KOPT-K1 (cell line): ENCODE measurements at regions not wholly inside any gene's neighbourhood (a gene's known extent, or its start where the extent isn't known, plus 50 kb on each side); places are given as distances from the start of the nearest gene placed in this dataset.
"Not testable (repeated sequence)": the region's sequence is repeated elsewhere in the genome, so short reads cannot be mapped to it uniquely, and the experiment has no call there.

Experiments used
- H3K27ac ChIP-seq: fragments of 200-600 bp; sonication (generic); 2 replicates; pipeline ENCODE4 v1.5.1; 2016; ENCODE audit warnings: antibody characterized with exemption, mild to moderate bottlenecking, low read depth, low read length; ENCODE audit not compliant: poor library complexity, severe bottlenecking
- H3K36me3 ChIP-seq: fragments of 200-600 bp; sonication (generic); 2 replicates; pipeline ENCODE4 v1.5.1; 2017; ENCODE audit warnings: antibody characterized with exemption, mild to moderate bottlenecking, low read length, moderate library complexity; ENCODE audit not compliant: insufficient read depth
- H3K9me3 ChIP-seq: fragments of 200-600 bp; sonication (generic); 2 replicates; pipeline ENCODE4 v1.5.1; 2017; ENCODE audit warnings: antibody characterized with exemption, low read length, mild to moderate bottlenecking; ENCODE audit not compliant: insufficient read depth, poor library complexity, severe bottlenecking

GRCh38 chr1:221978631-221979334, 236.9 kb upstream of the DUSP10 start:
- not testable (repeated sequence) for H3K36me3 ChIP-seq

DNA sequence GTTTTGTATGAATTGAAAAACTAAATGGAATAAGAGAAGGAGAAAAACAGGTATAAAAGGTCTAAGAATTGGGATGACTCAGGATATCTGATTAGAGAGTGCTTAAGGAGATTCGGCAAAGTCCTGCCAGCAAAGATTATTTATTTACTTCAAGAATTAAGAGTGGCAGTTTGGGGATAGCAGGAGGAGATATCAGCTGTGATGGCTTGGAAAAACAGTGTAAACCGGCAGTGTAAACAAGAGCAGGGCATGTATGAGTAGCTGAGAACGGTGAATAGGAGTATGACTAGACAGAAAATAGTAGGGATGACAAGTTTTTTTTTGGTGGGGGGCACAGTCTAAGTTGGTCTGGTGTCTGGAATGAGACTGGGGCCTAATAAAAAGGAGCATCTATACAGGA, 231.9 kb upstream of the DUSP10 start:
- not testable (repeated sequence) for H3K36me3 ChIP-seq, H3K27ac ChIP-seq, H3K9me3 ChIP-seq

More at GRCh38 chr1:221978631-221979334, 236.9 kb upstream of the DUSP10 start:
- H3K27ac ChIP-seq, H3K9me3 ChIP-seq: not testable (repeated sequence)

DNA sequence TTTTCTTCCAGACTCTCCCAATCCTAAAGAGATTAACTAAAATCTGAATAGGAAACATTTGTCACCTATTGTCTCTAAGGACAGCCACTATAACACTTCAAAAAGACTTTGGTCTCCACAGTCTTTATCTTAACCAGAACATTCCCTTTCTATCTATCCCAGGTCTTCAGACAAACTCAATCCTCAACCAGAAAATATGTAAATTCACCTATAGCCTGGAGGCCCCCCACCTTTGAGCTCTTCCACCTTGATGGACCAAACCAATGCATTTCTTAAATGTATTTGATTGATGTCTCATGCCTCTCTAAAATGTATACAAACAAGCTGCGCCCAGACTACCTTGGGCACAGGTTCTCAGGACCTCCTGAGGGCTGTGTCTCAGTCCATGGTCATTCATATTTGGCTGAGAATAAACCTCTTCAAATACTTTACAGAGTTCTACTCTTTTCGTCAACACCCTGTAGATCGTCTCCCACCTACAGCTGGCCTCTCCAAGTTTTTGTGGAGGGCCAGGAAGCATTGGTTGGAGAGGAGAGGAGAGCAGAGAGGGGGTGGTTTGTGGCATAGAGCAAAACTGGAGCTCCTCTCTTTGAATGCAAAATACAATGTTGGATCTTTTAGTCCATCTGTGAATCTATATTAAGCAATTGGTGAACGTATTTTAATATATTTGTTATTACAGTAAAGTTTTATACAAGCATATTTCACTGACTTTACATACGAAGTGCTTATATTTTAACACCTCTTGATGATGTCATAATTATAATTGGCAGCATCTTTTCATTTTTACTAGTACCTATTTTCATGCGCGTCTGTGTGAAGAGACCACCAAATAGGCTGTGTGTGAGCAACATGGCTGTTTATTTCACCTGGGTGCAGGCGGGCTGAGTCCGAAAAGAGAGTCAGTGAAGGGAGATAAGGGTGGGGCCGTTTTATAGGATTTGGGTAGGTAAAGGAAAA, 230.7 kb upstream of the DUSP10 start:
- H3K36me3 ChIP-seq, result no peaks in the 10 kb centered on the region
- H3K27ac ChIP-seq, result no peak overlapping the region
- no peaks in the 10 kb centered on the region for H3K9me3 ChIP-seq

GRCh38 chr1:221971035-221971434, 229.1 kb upstream of the DUSP10 start:
- not testable (repeated sequence) for H3K9me3 ChIP-seq, H3K36me3 ChIP-seq, H3K27ac ChIP-seq

DNA sequence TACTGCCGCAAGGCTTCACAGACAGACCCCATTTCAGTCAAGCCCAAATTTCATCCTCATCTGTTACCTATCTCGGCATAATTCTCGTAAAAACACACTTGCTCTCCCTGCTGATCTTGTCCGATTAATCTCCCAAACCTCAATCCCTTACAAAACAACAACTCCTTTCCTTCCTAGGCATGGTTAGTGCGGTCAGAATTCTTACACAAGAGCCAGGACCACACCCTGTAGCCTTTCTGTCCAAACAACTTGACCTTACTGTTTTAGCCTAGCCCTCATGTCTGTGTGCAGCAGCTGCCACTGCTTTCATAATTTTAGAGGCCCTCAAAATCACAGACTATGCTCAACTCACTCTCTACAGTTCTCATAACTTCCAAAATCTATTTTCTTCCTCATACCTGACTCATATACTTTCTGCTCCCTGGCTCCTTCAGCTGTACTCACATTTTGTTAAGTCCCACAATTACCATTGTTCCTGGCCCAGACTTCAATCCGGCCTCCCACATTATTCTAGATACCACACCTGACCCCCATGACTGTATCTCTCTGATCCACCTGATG, 227.5 kb upstream of the DUSP10 start:
- not testable (repeated sequence) for H3K27ac ChIP-seq, H3K36me3 ChIP-seq, H3K9me3 ChIP-seq

GRCh38 chr1:221967538-221967937, 225.6 kb upstream of the DUSP10 start:
- H3K36me3 ChIP-seq, H3K9me3 ChIP-seq, H3K27ac ChIP-seq: not testable (repeated sequence)

DNA sequence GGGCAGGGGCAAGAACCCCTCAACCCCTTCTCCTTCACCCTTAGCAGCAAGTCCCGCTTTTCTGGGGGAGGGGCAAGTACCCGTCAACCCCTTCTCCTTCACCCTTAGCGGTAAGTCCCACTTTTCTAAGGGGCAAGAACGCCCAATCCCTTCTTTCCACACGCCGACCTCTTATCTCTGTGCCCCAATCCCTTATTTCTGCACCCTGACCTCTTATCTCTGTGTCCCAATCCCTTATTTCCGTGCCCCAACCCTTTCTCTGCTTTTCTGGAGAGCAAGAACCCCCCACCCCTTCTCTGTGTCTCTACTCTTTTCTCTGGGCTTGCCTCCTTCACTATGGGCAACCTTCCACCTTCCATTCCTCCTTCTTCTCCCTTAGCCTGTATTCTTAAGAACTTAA, 225.0 kb upstream of the DUSP10 start:
- H3K27ac ChIP-seq, H3K36me3 ChIP-seq, H3K9me3 ChIP-seq: not testable (repeated sequence)

GRCh38 chr1:221965891-221966290, 224.0 kb upstream of the DUSP10 start:
- not testable (repeated sequence) for H3K27ac ChIP-seq, H3K9me3 ChIP-seq, H3K36me3 ChIP-seq

DNA sequence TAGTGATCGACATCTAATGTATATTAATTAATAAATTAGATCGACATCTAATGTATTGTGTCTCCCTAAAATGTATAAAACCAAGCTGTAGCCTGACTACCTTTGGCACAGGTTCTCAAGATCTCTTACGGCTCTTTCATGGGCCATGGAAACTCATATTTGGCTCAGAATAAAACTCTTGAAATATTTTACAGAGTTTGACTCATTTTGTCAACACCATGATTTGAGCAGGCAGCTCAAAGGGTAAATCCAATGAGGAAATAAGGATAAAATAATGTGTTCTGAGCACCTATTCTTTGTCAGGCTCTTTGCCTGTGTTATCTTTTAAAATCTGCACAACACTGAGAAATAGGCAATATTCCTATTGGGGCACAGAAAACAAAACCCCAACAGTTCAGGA, 223.4 kb upstream of the DUSP10 start:
- H3K9me3 ChIP-seq, result no peaks in the 10 kb centered on the region
- no peak overlapping the region for H3K27ac ChIP-seq
- H3K36me3 ChIP-seq, result no peaks in the 10 kb centered on the region

- Histone ChIP-seq H3K27ac (no peak overlapping the region), H3K9me3 (no peaks in the 10 kb centered on the region), H3K36me3 (no peaks in the 10 kb centered on the region)
Observed at GRCh38 chr1:221963742-221964141, 221.9 kb upstream of the DUSP10 start.

- H3K9me3 ChIP-seq, result no peaks in the 10 kb centered on the region
- H3K27ac ChIP-seq, result peak overlapping the region; percentile 45
- H3K36me3 ChIP-seq, result no peaks in the 10 kb centered on the region
Observed at GRCh38 chr1:221962385-221962784, 220.5 kb upstream of the DUSP10 start.

- Histone ChIP-seq H3K27ac (peak overlapping the region; percentile 45), H3K36me3 (no peaks in the 10 kb centered on the region), H3K9me3 (no peaks in the 10 kb centered on the region)
Observed at GRCh38 chr1:221961532-221962292, 219.8 kb upstream of the DUSP10 start.

GRCh38 chr1:221958161-221958562, 216.3 kb upstream of the DUSP10 start:
- not testable (repeated sequence) for H3K9me3 ChIP-seq, H3K27ac ChIP-seq

DNA sequence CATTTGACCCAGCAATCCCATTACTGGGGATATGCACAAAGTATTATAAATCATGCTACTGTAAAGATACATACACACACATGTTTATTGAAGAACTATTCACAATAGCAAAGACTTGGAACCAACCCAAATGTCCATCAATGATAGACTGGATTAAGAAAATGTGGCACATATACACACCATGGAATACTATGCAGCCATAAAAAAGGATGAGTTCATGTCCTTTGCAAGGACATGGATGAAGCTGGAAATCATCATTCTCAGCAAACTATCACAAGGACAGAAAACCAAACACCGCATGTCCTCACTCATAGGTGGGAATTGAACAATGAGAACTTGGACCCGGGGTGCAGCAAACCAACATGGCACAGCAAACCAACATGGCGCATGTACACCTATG, 215.5 kb upstream of the DUSP10 start:
- H3K27ac ChIP-seq, H3K36me3 ChIP-seq, H3K9me3 ChIP-seq: not testable (repeated sequence)

More at GRCh38 chr1:221958161-221958562, 216.3 kb upstream of the DUSP10 start:
- not testable (repeated sequence) for H3K36me3 ChIP-seq

- H3K9me3 ChIP-seq, result no peaks in the 10 kb centered on the region
- H3K27ac ChIP-seq, result no peak overlapping the region
- H3K36me3 ChIP-seq, result no peaks in the 10 kb centered on the region
Observed at GRCh38 chr1:221949996-221950395, 208.1 kb upstream of the DUSP10 start.
